Calu3 (cell line): ENCODE measurements at regions not wholly inside any gene's neighbourhood (a gene's known extent, or its start where the extent isn't known, plus 50 kb on each side); places are given as distances from the start of the nearest gene placed in this dataset.

ENCODE experiments used
- BruUV-seq: library from RNA; stranded (reverse); fragments of 400-500 nt; replicated peaks from 2 replicates; lab custom pipeline; 2021; lab: Mats Ljungman, UMichigan
- CTCF ChIA-PET: fragments of 300-600 bp; sonication (Branson Sonifier 250); formaldehyde crosslinking; loops from one replicate; lab custom pipeline; 2022; ENCODE audit warnings: antibody characterized with exemption; lab: Charles Lee
- DNase-seq: peaks from one replicate; pipeline ENCODE4 v3.0.0; 2022
- H3K27ac Mint-ChIP-seq: one replicate; pipeline ENCODE4 v1.8.0; 2022; ENCODE audit warnings: mixed read lengths; ENCODE audit not compliant: unreplicated experiment
- H3K27me3 Mint-ChIP-seq: one replicate; pipeline ENCODE4 v1.8.0; 2022; ENCODE audit warnings: mixed read lengths; ENCODE audit not compliant: unreplicated experiment
- H3K36me3 Mint-ChIP-seq: one replicate; pipeline ENCODE4 v1.8.0; 2022; ENCODE audit warnings: mild to moderate bottlenecking, moderate library complexity, mixed read lengths; ENCODE audit not compliant: insufficient read depth, unreplicated experiment
- H3K4me1 Mint-ChIP-seq: one replicate; pipeline ENCODE4 v1.8.0; 2022; ENCODE audit warnings: mild to moderate bottlenecking, low read depth, mixed read lengths; ENCODE audit not compliant: unreplicated experiment
- H3K4me3 Mint-ChIP-seq: one replicate; pipeline ENCODE4 v1.8.0; 2022; ENCODE audit warnings: mild to moderate bottlenecking, low read depth, moderate library complexity, mixed read lengths; ENCODE audit not compliant: unreplicated experiment
- H3K9me3 Mint-ChIP-seq: one replicate; pipeline ENCODE4 v1.8.0; 2022; ENCODE audit warnings: low read depth, mixed read lengths; ENCODE audit not compliant: unreplicated experiment
- CTCF ChIP-seq: fragments of 200-600 bp; IDR thresholded peaks from one replicate; pipeline ENCODE4 v1.8.0; 2022; ENCODE audit warnings: antibody characterized with exemption; ENCODE audit not compliant: unreplicated experiment
- intact Hi-C: fragments of 100-400 bp; cut with micrococcal nuclease; formaldehyde crosslinking; loops from one replicate; pipeline ENCODE4 v1.10.0; 2022; ENCODE audit not compliant: unreplicated experiment

- H3K36me3 Mint-ChIP-seq, result no peaks in the 10 kb centered on the region
- CTCF ChIA-PET, result no interaction called here
- intact Hi-C loops, result loop anchor here (5.0 kb wide), 1 partner anchor 67 kb away; no protein-coding TSS in a partner anchor
- H3K4me3 Mint-ChIP-seq, result no peak overlapping the region
- H3K27ac Mint-ChIP-seq, result peak overlapping the region; percentile 91
- peaks cover 55% of the 10 kb centered on the region for H3K4me1 Mint-ChIP-seq
- H3K27me3 Mint-ChIP-seq, result no peaks in the 10 kb centered on the region
- BruUV-seq, result no TSS peak
- TF ChIP-seq CTCF, result no peak
- H3K9me3 Mint-ChIP-seq, result peaks cover 4% of the 10 kb centered on the region
- peak; percentile 68 for DNase-seq
These were observed 1889.7 kb upstream of the CELF4 start for GRCh38 chr18:39455285-39455684.

GRCh38 chr18:39454866-39455265 lies 1889.3 kb upstream of the CELF4 start:
- CTCF ChIA-PET, result no interaction called here
- peak overlapping the region; percentile 91 for H3K27ac Mint-ChIP-seq
- intact Hi-C loops, result loop anchor here (5.0 kb wide), 1 partner anchor 67 kb away; no protein-coding TSS in a partner anchor
- no peak for TF ChIP-seq CTCF
- no TSS peak for BruUV-seq
- no peaks in the 10 kb centered on the region for H3K36me3 Mint-ChIP-seq
- no peak for DNase-seq
- H3K4me1 Mint-ChIP-seq, result peaks cover 55% of the 10 kb centered on the region
- H3K4me3 Mint-ChIP-seq, result no peak overlapping the region
- peaks cover 4% of the 10 kb centered on the region for H3K9me3 Mint-ChIP-seq
- no peaks in the 10 kb centered on the region for H3K27me3 Mint-ChIP-seq

- H3K27ac Mint-ChIP-seq, result peak overlapping the region; percentile 12
- intact Hi-C loops, result no loop called here
- H3K4me3 Mint-ChIP-seq, result peak overlapping the region; percentile 3
- peaks cover 4% of the 10 kb centered on the region for H3K9me3 Mint-ChIP-seq
- H3K36me3 Mint-ChIP-seq, result no peaks in the 10 kb centered on the region
- no TSS peak for BruUV-seq
- H3K4me1 Mint-ChIP-seq, result peaks cover 56% of the 10 kb centered on the region
- DNase-seq, result no peak
- CTCF ChIA-PET, result no interaction called here
- H3K27me3 Mint-ChIP-seq, result no peaks in the 10 kb centered on the region
- TF ChIP-seq CTCF, result no peak
These were observed 1888.3 kb upstream of the CELF4 start for GRCh38 chr18:39453882-39454281.

- H3K4me3 Mint-ChIP-seq, result peak overlapping the region; percentile 3
- no peak for TF ChIP-seq CTCF
- BruUV-seq, result no TSS peak
- peak overlapping the region; percentile 12 for H3K27ac Mint-ChIP-seq
- intact Hi-C loops, result no loop called here
- H3K4me1 Mint-ChIP-seq, result peaks cover 62% of the 10 kb centered on the region
- H3K36me3 Mint-ChIP-seq, result no peaks in the 10 kb centered on the region
- CTCF ChIA-PET, result no interaction called here
- DNase-seq, result no peak
- H3K9me3 Mint-ChIP-seq, result no peaks in the 10 kb centered on the region
- H3K27me3 Mint-ChIP-seq, result no peaks in the 10 kb centered on the region
These were observed 1887.8 kb upstream of the CELF4 start for GRCh38 chr18:39453356-39453755.
